VCaP (cell line): ENCODE measurements at regions not wholly inside any gene's neighbourhood (a gene's known extent, or its start where the extent isn't known, plus 50 kb on each side); places are given as distances from the start of the nearest gene placed in this dataset.

Source experiments
- H3K27ac ChIP-seq: fragments of 450-650 bp; 2 replicates; pipeline ENCODE4 v1.5.1; 2017
- TF ChIP-seq, protein P1 (sequence below): fragments of 450-650 bp; conservative IDR thresholded peaks from 2 replicates; pipeline ENCODE4 v1.5.1; 2017; ENCODE audit warnings: mild to moderate bottlenecking, moderate library complexity

DNA sequence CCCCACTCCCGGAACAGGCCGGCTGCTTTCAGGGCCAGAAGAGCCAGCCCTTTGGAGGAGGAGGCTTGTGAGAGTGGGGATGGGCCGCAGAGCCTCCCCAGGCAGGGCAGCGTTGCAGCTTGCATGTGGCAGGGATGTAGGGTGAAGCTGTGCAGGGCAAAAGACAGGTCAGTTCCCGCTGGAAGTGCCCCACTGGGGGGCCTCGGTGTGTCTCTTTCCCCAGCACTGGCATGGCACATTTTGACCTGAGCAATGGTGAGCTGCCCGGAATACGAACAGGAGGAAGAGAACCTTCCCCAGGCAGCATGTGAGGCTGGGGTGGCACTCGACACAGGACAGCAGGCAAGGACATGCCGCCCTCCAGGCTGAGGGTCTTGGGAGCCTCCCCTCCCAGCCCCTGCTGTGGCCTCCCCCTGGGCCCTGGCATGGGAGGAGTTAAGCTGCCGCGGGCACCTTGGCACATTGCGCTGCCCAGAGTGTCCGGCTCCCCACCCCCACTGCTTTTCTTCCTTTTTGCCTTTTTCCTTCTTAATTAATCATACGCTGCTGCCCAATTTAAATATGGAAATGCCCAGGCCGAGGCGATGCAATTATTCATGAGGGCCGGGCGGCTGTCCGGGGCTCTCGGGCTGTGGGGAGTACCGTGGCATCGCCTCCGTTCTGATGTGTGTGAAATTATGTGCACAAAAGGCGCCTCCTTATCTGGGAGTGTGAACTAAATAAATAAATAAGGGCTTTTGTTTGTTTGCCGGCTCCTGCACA is 76.0 kb upstream of the WNT7B start:
- H3K27ac ChIP-seq, result peak overlapping the region; percentile 93
- TF ChIP-seq, protein P1, sequence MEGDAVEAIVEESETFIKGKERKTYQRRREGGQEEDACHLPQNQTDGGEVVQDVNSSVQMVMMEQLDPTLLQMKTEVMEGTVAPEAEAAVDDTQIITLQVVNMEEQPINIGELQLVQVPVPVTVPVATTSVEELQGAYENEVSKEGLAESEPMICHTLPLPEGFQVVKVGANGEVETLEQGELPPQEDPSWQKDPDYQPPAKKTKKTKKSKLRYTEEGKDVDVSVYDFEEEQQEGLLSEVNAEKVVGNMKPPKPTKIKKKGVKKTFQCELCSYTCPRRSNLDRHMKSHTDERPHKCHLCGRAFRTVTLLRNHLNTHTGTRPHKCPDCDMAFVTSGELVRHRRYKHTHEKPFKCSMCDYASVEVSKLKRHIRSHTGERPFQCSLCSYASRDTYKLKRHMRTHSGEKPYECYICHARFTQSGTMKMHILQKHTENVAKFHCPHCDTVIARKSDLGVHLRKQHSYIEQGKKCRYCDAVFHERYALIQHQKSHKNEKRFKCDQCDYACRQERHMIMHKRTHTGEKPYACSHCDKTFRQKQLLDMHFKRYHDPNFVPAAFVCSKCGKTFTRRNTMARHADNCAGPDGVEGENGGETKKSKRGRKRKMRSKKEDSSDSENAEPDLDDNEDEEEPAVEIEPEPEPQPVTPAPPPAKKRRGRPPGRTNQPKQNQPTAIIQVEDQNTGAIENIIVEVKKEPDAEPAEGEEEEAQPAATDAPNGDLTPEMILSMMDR, result no peak

DNA sequence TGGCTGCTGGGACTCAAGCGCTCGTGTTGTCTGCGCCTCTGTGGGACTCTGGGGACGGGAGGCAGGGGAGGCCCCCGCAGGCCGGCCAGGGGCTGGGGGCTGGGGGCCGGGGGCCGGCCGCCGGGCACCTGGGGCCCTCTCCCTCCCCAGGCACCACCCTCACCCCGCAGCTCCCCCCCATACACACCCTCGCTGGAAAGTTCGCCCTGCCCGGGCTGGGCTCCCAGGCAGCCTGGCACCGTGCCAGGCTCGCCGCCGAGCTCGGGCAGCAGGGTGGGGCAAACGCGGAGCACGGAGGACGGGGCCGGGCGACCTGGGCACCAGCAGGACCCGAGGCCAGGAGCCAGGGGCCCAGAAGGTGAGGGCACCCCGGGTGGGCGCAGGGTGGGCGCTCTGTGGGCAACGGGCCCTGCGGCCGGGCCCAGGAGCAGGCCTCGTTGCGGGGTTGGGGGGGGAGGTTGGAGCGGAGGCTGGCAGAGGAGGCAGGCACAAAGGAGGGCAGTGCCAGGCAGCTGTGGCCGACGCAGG is 76.7 kb upstream of the WNT7B start:
- TF ChIP-seq, protein P1, result no peak
- peak overlapping the region; percentile 93 for H3K27ac ChIP-seq

DNA sequence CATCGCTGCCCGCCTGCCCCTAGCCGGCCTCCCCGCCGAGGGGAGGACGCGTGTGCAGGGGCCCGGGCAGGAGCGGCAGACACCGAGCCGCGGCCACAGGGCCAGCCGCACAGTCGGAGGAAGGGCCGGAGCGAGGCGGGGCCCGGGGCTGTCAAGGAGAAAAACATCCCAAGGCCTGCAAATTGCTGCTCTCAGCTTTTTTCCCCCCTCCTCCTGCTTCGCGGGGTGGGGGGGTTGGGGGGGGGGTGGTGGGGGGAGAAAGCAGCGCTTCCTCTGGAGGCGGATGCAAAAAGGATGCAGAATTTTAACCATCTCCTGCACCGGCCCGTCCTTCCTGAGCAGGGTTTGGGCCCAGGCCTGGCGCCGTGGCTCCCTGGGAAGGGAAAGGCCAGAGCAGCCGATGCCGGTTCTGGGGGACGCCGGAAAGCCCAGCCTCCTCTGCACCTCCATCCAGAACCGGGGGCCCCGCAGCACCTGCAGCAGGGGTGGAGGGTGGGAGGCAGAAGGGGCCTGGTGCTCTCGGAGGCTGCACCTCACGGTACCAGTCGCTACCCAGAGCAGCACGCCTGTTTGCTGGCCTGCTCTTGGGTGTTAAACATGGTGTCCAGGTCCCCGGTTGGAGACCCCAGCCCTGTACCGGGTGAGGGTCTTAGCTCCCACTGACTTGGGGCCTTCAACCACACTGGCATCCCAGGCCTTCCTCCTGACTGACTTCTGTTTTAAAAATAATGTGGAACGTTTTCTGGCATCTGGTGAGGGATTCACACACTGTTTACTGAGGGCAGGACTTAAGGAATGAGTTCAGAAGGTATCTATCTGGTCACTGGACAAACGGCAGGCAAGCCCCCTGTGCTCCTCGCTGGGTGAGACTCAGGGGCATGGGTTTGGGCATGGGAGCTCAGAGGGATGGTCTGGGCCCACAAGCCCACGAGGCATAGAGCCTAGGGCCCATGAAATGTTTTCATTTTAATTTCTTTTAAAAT is 77.4 kb upstream of the WNT7B start:
- H3K27ac ChIP-seq, result peak overlapping the region; percentile 93
- TF ChIP-seq, protein P1, result no peak

DNA sequence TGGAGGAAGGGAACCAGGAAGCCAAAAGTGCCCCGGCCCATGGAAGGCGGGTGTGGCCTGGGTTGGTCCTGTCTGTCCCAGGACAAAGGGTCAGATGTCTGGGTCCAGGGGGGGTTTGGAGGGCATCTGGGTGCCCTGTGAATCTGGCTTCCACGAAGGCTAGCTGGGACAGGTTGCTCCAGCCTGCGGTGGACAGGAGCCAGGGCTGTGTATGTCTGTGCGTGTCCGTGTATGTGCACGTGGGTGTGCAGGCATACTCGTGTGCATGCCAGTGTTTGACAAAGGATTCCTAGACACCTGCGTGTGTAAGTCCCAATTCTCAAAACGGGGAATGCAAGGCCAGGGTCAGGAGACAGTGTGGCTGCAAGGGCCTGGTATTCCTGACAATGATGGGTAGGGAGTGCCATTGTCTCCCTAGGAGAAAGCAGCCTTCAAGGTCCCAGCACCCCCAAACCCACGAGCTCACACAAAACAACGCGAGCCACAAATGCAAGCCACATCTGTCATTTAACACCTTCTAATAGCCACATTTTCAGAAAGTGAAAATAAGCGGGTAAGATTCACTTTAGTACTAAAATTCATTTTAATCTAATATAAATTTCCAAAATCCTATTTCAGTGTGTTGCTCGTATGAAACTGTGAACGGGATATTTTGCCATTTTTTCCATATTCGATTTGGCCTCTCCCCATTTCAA is 78.4 kb upstream of the WNT7B start:
- TF ChIP-seq, protein P1, result no peak
- H3K27ac ChIP-seq, result peak overlapping the region; percentile 93

DNA sequence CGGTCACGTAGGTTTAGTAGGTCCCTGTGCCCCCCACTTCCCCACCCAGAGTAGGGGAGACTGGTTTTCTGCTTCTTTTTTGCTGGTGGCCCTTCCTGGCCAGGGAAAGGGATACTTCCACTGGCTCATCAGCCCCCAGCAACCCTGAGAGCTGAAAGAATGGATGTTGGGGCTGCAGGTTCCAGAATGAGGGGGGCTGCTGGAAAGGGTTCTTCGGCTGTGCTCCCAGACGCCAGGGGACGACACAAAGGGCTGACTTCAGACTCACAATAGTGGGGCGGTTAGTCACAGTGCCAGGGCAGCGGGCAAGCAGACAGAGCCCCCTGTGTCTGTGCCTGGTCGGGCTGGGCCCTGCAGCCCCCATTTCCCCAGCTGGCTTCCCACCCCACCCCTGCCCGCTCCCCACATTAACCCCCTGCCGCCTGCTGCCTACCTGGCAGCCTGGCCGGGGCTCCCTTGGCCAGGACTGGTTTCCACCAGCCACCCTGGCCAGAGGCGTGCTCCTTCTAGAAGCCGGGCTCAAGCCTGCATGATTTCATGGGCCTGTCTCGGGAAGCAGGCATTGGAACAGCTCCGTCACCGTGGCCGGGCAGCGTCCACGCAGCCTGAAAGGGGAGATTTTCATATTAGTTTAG is 79.1 kb upstream of the WNT7B start:
- TF ChIP-seq, protein P1, result no peak
- H3K27ac ChIP-seq, result peak overlapping the region; percentile 93

DNA sequence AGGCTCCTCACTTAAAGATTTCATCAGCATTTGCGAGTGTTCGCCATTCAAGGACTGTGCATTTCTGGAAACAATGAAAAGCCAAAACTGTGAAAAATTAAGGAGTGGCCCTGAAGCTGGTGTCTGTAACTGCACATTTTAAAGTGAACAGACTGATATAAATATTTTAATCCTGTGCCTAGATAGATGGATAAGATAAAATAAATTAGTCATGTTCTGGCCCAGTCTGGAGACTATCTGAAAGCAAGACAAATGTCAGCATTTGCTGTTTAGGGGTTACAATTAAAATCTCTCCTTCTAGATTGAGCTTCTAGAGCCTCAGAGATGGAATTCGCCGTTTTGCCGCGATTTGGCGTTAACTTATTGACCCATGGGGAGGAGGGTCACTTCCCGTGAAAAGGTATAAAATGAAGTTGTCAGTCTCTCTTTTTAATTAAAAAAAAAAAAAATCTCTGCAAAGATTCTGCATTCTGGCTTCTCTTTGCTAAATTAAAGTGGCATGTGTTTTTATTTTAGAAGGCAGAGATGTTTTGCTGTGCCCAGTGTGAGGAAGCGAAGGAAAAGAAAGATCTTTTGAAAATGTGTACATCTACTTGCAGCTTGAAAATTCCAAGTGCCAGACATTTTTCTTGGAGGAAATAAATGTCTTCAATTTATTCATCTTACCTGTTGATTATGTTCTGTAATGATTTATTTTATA is 79.7 kb upstream of the WNT7B start:
- H3K27ac ChIP-seq, result peak overlapping the region; percentile 93
- TF ChIP-seq, protein P1, result no peak
